A549 (cell line): ENCODE measurements at regions not wholly inside any gene's neighbourhood (a gene's known extent, or its start where the extent isn't known, plus 50 kb on each side); places are given as distances from the start of the nearest gene placed in this dataset.

ENCODE experiments used
- ATAC-seq, 2 experiments: fragments of 200-7000 bp in 1 of 2; fragments of >200 bp in 1 of 2; cut with Nextera tagmentation in 1 of 2; cut with Tn5 transposase in 1 of 2; 3 replicates each; pipeline versions ENCODE4 v1.8.0 to v1.9.1; 2018 to 2020; ENCODE audit warnings: mild to moderate bottlenecking in 1 of 2, moderate library complexity in 1 of 2
- CTCF ChIA-PET: fragments of 300-600 bp; sonication (Branson Sonifier 250); formaldehyde crosslinking; extraction: SDS; loops from one replicate; lab custom pipeline; 2021; ENCODE audit warnings: antibody characterized with exemption, inconsistent platforms; lab: Yijun Ruan, JAX
- POLR2A ChIA-PET: fragments of 350-600 bp; formaldehyde crosslinking; extraction: SDS; loops from one replicate; lab custom pipeline; 2021; ENCODE audit warnings: antibody characterized with exemption, inconsistent platforms; lab: Yijun Ruan, JAX
- DNase-seq, 2 experiments: peaks; one replicate each; pipeline versions ENCODE4 v3.0.0 to v3.0.0-alpha.2; 2011 to 2016; ENCODE audit warnings: low read depth in 1 of 2, low spot score in 1 of 2
- FAIRE-seq: peaks from 2 replicates; lab custom pipeline; 2011; peaks lifted over from hg19 to GRCh38; lab: Jason Lieb, UNC
- H3K27ac ChIP-seq, 2 experiments: fragments of >200 bp; sonication (Bioruptor Twin); formaldehyde crosslinking; 3 replicates each; pipeline ENCODE4 v1.5.1; 2016 to 2017
- H3K4me1 ChIP-seq: fragments of >200 bp; sonication (Bioruptor Twin); formaldehyde crosslinking; 3 replicates; pipeline ENCODE4 v1.6.1; 2016
- H3K4me2 ChIP-seq: fragments of >200 bp; sonication (Bioruptor Twin); formaldehyde crosslinking; 3 replicates; pipeline ENCODE4 v1.6.1; 2016
- H3K4me3 ChIP-seq: fragments of >200 bp; sonication (Bioruptor Twin); formaldehyde crosslinking; 3 replicates; pipeline ENCODE4 v1.5.1; 2016
- H3K9me3 ChIP-seq: fragments of >200 bp; sonication (Bioruptor Twin); formaldehyde crosslinking; 3 replicates; pipeline ENCODE4 v1.6.1; 2016
- BHLHE40 ChIP-seq: IDR thresholded peaks from 2 replicates; pipeline ENCODE4 v1.6.1; 2012; ENCODE audit warnings: low read depth, low read length, inconsistent platforms
- CHD4 ChIP-seq: fragments of 200-600 bp; sonication (generic); IDR thresholded peaks from 2 replicates; pipeline ENCODE4 v1.6.1; 2016; ENCODE audit warnings: antibody characterized with exemption, mild to moderate bottlenecking, borderline replicate concordance
- EHMT2 ChIP-seq: fragments of 200-600 bp; sonication (generic); IDR thresholded peaks from 2 replicates; pipeline ENCODE4 v1.6.1; 2016; ENCODE audit warnings: antibody characterized with exemption, low read depth, mild to moderate bottlenecking, moderate library complexity
- EP300 ChIP-seq, 2 experiments: fragments of >200 bp; sonication (Bioruptor Twin); formaldehyde crosslinking; IDR thresholded peaks; 2 replicates in 1 of 2; 3 replicates in 1 of 2; pipeline ENCODE4 v1.6.1; 2016 to 2017
- FOSL2 ChIP-seq, 2 experiments: fragments of 450-650 bp in 1 of 2; fragments of >200 bp in 1 of 2; sonication (Bioruptor Twin) in 1 of 2; formaldehyde crosslinking; IDR thresholded peaks; 2 replicates each; pipeline versions ENCODE4 v1.5.0 to v1.6.1; 2016 to 2020; ENCODE audit warnings: mild to moderate bottlenecking in 1 of 2, moderate library complexity in 1 of 2
- HDAC2 ChIP-seq: fragments of 200-600 bp; sonication (generic); IDR thresholded peaks from 2 replicates; pipeline ENCODE4 v1.6.1; 2016
- HEYL ChIP-seq: fragments of 250-450 bp; sonication (Bioruptor Pico); IDR thresholded peaks from 2 replicates; pipeline ENCODE4 v1.8.0; 2021; ENCODE audit warnings: mild to moderate bottlenecking, moderate library complexity
- HMGXB4 ChIP-seq: fragments of 250-450 bp; sonication (Bioruptor Pico); IDR thresholded peaks from 2 replicates; pipeline ENCODE4 v1.5.0; 2021; ENCODE audit warnings: mild to moderate bottlenecking, moderate library complexity, borderline replicate concordance
- HOXA7 ChIP-seq: fragments of 250-450 bp; sonication (Bioruptor Pico); IDR thresholded peaks from 2 replicates; pipeline ENCODE4 v1.5.0; 2020; ENCODE audit warnings: mild to moderate bottlenecking, moderate library complexity
- NFE2L2 ChIP-seq: fragments of 150-350 bp; conservative IDR thresholded peaks from 2 replicates; pipeline ENCODE4 v1.6.1; 2014; ENCODE audit warnings: low read length
- PBX3 ChIP-seq: IDR thresholded peaks from 2 replicates; pipeline ENCODE4 v1.6.1; 2012
- PHF8 ChIP-seq: fragments of 200-600 bp; sonication (generic); IDR thresholded peaks from 2 replicates; pipeline ENCODE4 v1.6.1; 2016; ENCODE audit warnings: low read depth, mild to moderate bottlenecking, antibody characterized with exemption, moderate library complexity, borderline replicate concordance
- POLR2AphosphoS2 ChIP-seq: conservative IDR thresholded peaks from 2 replicates; pipeline ENCODE4 v1.6.1; 2012; ENCODE audit warnings: low read length, improper control_type of control experiment, inconsistent platforms
- REST ChIP-seq: fragments of 200-600 bp; sonication (generic); IDR thresholded peaks from 2 replicates; pipeline ENCODE4 v1.6.1; 2016; ENCODE audit warnings: antibody characterized with exemption, mild to moderate bottlenecking, moderate library complexity
- SMC3 ChIP-seq: fragments of >200 bp; sonication (Bioruptor Twin); formaldehyde crosslinking; IDR thresholded peaks from 3 replicates; pipeline ENCODE4 v1.6.1; 2018; ENCODE audit warnings: inconsistent platforms
- SREBF2 ChIP-seq: fragments of 450-650 bp; IDR thresholded peaks from 2 replicates; pipeline ENCODE4 v1.6.1; 2014; ENCODE audit warnings: mild to moderate bottlenecking, moderate library complexity
- TFCP2L1 ChIP-seq: fragments of 250-450 bp; sonication (Bioruptor Pico); IDR thresholded peaks from 2 replicates; pipeline ENCODE4 v1.5.0; 2021; ENCODE audit warnings: mild to moderate bottlenecking
- TP53 ChIP-seq: fragments of 250-450 bp; sonication (Bioruptor Pico); IDR thresholded peaks from 2 replicates; pipeline ENCODE4 v1.5.0; 2021; ENCODE audit warnings: mild to moderate bottlenecking, moderate library complexity
- ZC3H11A ChIP-seq: fragments of 450-650 bp; IDR thresholded peaks from 2 replicates; pipeline ENCODE4 v1.6.1; 2014; ENCODE audit warnings: antibody characterized with exemption, mild to moderate bottlenecking
- ZFP36 ChIP-seq: fragments of 450-650 bp; IDR thresholded peaks from 2 replicates; pipeline ENCODE4 v1.6.1; 2014; ENCODE audit warnings: borderline replicate concordance; ENCODE audit not compliant: partially characterized antibody
- ZNF302 ChIP-seq: fragments of 250-450 bp; sonication (Bioruptor Pico); IDR thresholded peaks from 2 replicates; pipeline ENCODE4 v1.9.0; 2021; ENCODE audit warnings: inconsistent platforms, mild to moderate bottlenecking, moderate library complexity
- ZSCAN20 ChIP-seq: fragments of 250-450 bp; sonication (Bioruptor Pico); IDR thresholded peaks from 2 replicates; pipeline ENCODE4 v1.8.0; 2022; ENCODE audit warnings: mild to moderate bottlenecking, moderate library complexity
- WGBS: methylation state at CpG from one replicate; pipeline ENCODE4 v1.1.6; 2017; ENCODE audit errors: missing lambda C conversion rate; 5-methylcytosine and 5-hydroxymethylcytosine counted together
- TF ChIP-seq, protein P1 (sequence below): fragments of 450-650 bp; IDR thresholded peaks from 2 replicates; pipeline ENCODE4 v1.6.1; 2014; ENCODE audit warnings: antibody characterized with exemption
- TF ChIP-seq, protein P2 (sequence below): fragments of 150-350 bp; IDR thresholded peaks from 2 replicates; pipeline ENCODE4 v1.6.1; 2014; ENCODE audit warnings: low read depth, mild to moderate bottlenecking, low read length
- TF ChIP-seq, protein P3 (sequence below): IDR thresholded peaks from 2 replicates; pipeline ENCODE4 v1.6.1; 2012; ENCODE audit warnings: low read depth, borderline replicate concordance
- TF ChIP-seq, protein P4 (sequence below): IDR thresholded peaks from 2 replicates; pipeline ENCODE4 v1.6.1; 2012

GRCh38 chr17:73773702-73774101, 129.5 kb upstream of the SDK2 start:
- no peak for DNase-seq
- WGBS, result 61% methylated on average over 7 of the region's 7 CpGs
- TF ChIP-seq TP53 (CRISPR knock-in tag), result no peak
- TF ChIP-seq, protein P1, sequence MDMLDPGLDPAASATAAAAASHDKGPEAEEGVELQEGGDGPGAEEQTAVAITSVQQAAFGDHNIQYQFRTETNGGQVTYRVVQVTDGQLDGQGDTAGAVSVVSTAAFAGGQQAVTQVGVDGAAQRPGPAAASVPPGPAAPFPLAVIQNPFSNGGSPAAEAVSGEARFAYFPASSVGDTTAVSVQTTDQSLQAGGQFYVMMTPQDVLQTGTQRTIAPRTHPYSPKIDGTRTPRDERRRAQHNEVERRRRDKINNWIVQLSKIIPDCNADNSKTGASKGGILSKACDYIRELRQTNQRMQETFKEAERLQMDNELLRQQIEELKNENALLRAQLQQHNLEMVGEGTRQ, result no peak
- no peak for TF ChIP-seq ZC3H11A
- TF ChIP-seq TFCP2L1, result no peak
- TF ChIP-seq SREBF2, result no peak
- no peak for TF ChIP-seq PBX3
- TF ChIP-seq ZNF302 (CRISPR knock-in tag), result no peak
- TF ChIP-seq REST, result no peak
- TF ChIP-seq POLR2AphosphoS2, result no peak
- TF ChIP-seq, protein P2, sequence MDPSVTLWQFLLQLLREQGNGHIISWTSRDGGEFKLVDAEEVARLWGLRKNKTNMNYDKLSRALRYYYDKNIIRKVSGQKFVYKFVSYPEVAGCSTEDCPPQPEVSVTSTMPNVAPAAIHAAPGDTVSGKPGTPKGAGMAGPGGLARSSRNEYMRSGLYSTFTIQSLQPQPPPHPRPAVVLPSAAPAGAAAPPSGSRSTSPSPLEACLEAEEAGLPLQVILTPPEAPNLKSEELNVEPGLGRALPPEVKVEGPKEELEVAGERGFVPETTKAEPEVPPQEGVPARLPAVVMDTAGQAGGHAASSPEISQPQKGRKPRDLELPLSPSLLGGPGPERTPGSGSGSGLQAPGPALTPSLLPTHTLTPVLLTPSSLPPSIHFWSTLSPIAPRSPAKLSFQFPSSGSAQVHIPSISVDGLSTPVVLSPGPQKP, result no peak
- no peak for TF ChIP-seq EHMT2
- TF ChIP-seq PHF8, result no peak
- H3K4me2 ChIP-seq, result no peak overlapping the region
- H3K27ac ChIP-seq, result no peak overlapping the region
- CTCF ChIA-PET, result interaction anchor here (0.6 to 1.6 kb wide), 2 partner anchors 20 to 67 kb away, joined by 3 to 4 read pairs; no protein-coding TSS in a partner anchor
- no peak for ATAC-seq
- H3K4me1 ChIP-seq, result peaks cover 22% of the 10 kb centered on the region
- POLR2A ChIA-PET, result no interaction called here
- FAIRE-seq, result no peak
- no peak overlapping the region for H3K4me3 ChIP-seq
- no peaks in the 10 kb centered on the region for H3K9me3 ChIP-seq

DNA sequence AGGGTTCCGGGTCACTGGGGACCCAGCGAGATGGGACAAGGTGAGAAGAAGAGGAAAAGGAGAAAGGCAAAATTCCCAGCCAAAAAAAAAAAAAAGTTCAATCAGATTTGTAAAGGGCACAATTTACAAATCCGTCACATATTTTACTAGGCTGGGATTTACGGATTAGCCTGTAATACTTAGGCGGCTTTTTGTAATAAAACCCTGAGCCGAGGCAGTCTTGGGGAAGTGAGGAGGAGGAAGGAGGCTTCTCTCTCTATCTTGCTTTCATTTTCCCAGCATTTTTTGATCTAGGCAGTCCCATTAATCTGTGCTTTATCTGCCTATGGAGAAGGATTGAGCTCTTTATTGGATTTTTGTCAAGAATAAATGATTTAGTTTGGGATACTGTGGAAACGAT, 130.6 kb upstream of the SDK2 start:
- peaks cover 15% of the 10 kb centered on the region for H3K4me1 ChIP-seq
- no peak for TF ChIP-seq NFE2L2
- no peak for TF ChIP-seq HOXA7 (CRISPR knock-in tag)
- TF ChIP-seq TP53 (CRISPR knock-in tag), result no peak
- TF ChIP-seq, protein P3, sequence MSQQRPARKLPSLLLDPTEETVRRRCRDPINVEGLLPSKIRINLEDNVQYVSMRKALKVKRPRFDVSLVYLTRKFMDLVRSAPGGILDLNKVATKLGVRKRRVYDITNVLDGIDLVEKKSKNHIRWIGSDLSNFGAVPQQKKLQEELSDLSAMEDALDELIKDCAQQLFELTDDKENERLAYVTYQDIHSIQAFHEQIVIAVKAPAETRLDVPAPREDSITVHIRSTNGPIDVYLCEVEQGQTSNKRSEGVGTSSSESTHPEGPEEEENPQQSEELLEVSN, result no peak
- no peak for TF ChIP-seq ZFP36
- TF ChIP-seq HDAC2, result no peak
- no peak for TF ChIP-seq HEYL (CRISPR knock-in tag)
- no peak for TF ChIP-seq FOSL2 (IDR thresholded peaks at IDR 0.05)
- TF ChIP-seq FOSL2 (CRISPR knock-in tag; IDR thresholded peaks at IDR 0.05), result no peak
- no peak for TF ChIP-seq CHD4
- TF ChIP-seq ZSCAN20 (CRISPR knock-in tag), result no peak
- TF ChIP-seq POLR2AphosphoS2, result no peak
- no peak for TF ChIP-seq HMGXB4
- TF ChIP-seq, protein P4, sequence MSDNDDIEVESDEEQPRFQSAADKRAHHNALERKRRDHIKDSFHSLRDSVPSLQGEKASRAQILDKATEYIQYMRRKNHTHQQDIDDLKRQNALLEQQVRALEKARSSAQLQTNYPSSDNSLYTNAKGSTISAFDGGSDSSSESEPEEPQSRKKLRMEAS, result no peak
- no peak for TF ChIP-seq TFCP2L1
- TF ChIP-seq EP300 (IDR thresholded peaks at IDR 0.05), result no peak
- TF ChIP-seq SMC3, result no peak
- TF ChIP-seq BHLHE40, result no peak
- 70% methylated on average over 7 of the region's 7 CpGs for WGBS
- no peak overlapping the region for H3K4me2 ChIP-seq
- H3K27ac ChIP-seq, result no peak overlapping the region
- no peaks in the 10 kb centered on the region for H3K9me3 ChIP-seq
- DNase-seq (no peak), FAIRE-seq (no peak), ATAC-seq (no peak)
- no peak overlapping the region for H3K4me3 ChIP-seq
- CTCF ChIA-PET, result interaction anchor here (1.7 kb wide), 1 partner anchor 10 kb away, joined by 4 read pairs; no protein-coding TSS in a partner anchor
- POLR2A ChIA-PET, result no interaction called here
